LNCaP clone FGC (cell line): ENCODE measurements at regions not wholly inside any gene's neighbourhood (a gene's known extent, or its start where the extent isn't known, plus 50 kb on each side); places are given as distances from the start of the nearest gene placed in this dataset.

Experiments used
- DNase-seq: peaks from one replicate; pipeline ENCODE4 v3.0.0-alpha.2; 2011; ENCODE audit warnings: low read depth
- H3K4me3 ChIP-seq: 2 replicates; pipeline ENCODE4 v1.5.1; 2011; ENCODE audit warnings: mild to moderate bottlenecking, low read depth, low read length, control low read depth
- CTCF ChIP-seq: IDR thresholded peaks from 2 replicates; pipeline ENCODE4 v1.5.1; 2012; ENCODE audit warnings: mild to moderate bottlenecking; ENCODE audit not compliant: control insufficient read depth, insufficient read depth; ENCODE audit errors: extremely low read depth

DNA sequence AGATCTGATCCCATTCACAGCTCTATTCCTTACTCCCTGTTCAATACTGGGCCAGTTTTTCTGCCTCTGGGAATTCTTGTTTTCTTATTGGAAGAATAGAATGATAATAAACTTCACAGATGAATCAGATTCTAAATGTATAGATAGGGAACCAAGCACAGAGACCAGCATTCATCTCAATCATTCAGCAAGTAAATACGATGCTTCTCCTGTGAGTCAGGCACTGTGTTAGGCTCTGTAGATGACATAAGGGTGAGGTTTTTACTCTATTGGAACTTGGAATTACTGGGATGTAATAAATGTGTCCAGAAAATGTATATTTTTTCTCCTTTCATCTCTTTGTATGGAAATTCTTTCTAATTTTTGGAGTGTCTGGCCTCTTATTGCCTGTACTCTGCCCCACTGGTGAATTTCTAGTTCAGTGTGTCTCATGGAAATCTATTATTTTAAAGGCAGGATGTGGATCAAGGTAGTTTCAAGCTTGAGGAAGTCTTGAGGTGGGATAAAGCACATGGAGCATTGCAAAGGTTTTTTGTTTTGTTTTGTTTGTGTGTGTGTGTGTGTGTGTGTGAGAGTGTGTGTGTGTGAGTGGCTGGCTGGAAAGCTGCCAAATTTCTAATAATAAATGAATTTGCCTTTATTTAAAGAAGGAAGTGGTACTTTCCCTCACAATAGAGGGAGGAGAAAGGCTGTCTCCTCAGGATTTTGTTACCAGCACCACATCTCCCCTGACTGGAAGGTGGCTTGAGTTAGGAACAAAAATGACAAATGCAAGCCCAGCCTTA is 117.9 kb upstream of the HS3ST1 start:
- no peak for TF ChIP-seq CTCF
- no peak for DNase-seq
- no peak overlapping the region for H3K4me3 ChIP-seq

DNA sequence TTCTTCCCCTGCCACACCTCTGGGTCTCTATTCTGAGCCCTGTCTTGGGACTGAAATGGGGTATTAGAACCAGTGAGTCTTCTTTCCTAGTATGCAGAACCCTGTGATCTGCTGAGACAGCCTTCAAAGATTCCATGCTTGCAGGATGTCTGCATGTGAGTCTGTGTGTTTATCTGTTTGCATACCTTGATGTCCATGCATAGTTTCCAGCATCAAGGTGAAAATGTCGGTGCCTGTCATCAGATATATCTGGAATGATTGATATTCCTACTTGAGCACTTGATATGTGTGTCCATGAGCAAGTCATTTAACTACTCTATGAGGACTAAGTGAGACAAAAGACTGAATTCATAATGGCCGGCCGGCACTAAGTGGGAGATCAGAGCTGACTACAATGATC is 117.0 kb upstream of the HS3ST1 start:
- DNase-seq, result no peak
- TF ChIP-seq CTCF, result no peak

DNA sequence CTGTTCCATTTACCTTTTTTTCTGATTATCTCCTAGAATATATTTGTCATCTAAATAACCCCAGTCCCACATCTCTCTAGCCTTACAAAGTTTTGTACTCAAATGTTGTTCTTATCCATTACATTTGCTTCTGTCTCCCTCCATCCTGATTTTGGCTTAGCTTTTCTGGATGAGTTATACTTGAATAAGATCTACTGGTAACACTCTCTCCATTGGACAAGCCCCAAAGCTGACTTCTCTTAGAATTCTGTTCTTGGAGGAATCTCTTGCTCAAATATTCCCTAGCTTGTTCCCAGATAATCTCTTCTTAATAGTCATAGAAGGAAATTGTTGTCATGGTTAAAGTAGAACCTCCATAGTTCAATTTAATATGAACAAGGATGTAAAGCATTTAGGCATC is 115.5 kb upstream of the HS3ST1 start:
- no peak for TF ChIP-seq CTCF
- no peak overlapping the region for H3K4me3 ChIP-seq

More for the DNA sequence above, 117.0 kb upstream of the HS3ST1 start:
- H3K4me3 ChIP-seq, result no peak overlapping the region

DNA sequence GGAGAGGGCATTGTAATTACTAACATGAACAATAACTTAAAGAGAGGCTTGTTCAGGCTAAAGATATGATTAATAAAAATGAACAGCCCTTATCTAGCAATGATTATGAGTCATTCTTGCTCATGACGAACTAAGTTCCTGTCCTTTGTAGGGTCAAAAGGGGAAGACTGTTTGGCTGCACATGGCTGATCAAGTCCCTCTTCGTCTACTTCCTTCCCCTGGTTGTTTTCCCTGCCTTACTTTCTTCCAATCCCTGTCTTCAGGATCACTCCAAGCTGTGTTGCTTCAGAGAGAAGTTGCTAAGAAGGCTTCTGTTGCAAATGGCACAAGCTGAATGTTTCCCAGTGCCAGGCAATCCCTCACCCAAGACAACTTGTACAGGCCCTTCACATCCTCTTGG is 115.0 kb upstream of the HS3ST1 start:
- TF ChIP-seq CTCF, result no peak
- H3K4me3 ChIP-seq, result no peak overlapping the region

More for the DNA sequence above, 115.5 kb upstream of the HS3ST1 start:
- no peak for DNase-seq

DNA sequence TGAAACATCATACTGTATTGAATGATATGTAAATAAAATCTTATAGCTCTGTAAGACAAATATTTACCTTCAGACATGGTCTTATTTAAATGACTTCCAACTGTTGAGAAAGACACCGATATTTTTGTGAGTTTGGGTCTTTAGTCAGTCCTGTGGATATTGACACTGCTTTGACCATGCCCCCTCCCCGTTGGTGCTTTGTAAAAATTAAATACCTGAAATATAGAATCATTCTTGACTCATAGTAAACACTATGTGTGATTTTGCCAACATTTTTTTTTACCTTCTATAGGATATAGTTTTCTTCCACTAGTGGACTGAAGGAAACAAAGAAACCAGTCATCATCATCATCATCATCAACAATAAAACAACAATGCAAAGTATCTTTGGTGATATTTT is 114.3 kb upstream of the HS3ST1 start:
- no peak overlapping the region for H3K4me3 ChIP-seq
- DNase-seq, result no peak
- TF ChIP-seq CTCF, result no peak

More for the DNA sequence above, 115.0 kb upstream of the HS3ST1 start:
- DNase-seq, result no peak

- no peak for DNase-seq
- no peak for TF ChIP-seq CTCF
- no peak overlapping the region for H3K4me3 ChIP-seq
Measured at GRCh38 chr4:11537846-11538245, 109.2 kb upstream of the HS3ST1 start.

DNA sequence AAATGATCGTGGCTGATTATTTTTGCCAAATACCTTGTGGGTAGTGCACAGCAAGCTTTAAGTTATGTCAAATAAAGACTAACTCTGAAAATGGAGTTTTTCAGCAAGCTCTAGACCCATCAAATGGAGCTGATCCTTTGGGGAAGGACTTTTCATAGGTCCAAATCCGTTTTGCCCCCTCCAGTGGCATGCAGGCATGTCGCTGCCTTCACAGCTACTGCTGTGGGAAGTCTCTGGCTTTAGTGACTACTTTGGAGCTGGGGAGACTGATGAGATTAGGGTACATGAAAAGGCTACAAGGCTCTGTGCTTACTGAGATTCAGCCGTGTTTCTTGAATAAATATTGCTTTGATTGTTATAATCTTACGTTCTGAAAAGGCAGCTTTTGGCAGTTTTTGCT is 106.6 kb upstream of the HS3ST1 start:
- DNase-seq, result no peak
- no peak overlapping the region for H3K4me3 ChIP-seq
- TF ChIP-seq CTCF, result no peak
